ENCODE measurements at regions not wholly inside any gene's neighbourhood (a gene's known extent, or its start where the extent isn't known, plus 50 kb on each side); places are given as distances from the start of the nearest gene placed in this dataset.

- TF ChIP-seq, protein P1, sequence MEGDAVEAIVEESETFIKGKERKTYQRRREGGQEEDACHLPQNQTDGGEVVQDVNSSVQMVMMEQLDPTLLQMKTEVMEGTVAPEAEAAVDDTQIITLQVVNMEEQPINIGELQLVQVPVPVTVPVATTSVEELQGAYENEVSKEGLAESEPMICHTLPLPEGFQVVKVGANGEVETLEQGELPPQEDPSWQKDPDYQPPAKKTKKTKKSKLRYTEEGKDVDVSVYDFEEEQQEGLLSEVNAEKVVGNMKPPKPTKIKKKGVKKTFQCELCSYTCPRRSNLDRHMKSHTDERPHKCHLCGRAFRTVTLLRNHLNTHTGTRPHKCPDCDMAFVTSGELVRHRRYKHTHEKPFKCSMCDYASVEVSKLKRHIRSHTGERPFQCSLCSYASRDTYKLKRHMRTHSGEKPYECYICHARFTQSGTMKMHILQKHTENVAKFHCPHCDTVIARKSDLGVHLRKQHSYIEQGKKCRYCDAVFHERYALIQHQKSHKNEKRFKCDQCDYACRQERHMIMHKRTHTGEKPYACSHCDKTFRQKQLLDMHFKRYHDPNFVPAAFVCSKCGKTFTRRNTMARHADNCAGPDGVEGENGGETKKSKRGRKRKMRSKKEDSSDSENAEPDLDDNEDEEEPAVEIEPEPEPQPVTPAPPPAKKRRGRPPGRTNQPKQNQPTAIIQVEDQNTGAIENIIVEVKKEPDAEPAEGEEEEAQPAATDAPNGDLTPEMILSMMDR (IDR thresholded peaks at IDR 0.05), result no peak
- TF ChIP-seq POLR2AphosphoS5 (IDR thresholded peaks at IDR 0.05; ENCODE audit: low read depth, low read length) (no peak), SIN3A (IDR thresholded peaks at IDR 0.05; ENCODE audit: borderline replicate concordance, insufficient read depth, low read depth, low read length) (no peak), TCF7L2 (IDR thresholded peaks at IDR 0.05; ENCODE audit: low read depth, low read length) (no peak)
- TF ChIP-seq, protein P2, sequence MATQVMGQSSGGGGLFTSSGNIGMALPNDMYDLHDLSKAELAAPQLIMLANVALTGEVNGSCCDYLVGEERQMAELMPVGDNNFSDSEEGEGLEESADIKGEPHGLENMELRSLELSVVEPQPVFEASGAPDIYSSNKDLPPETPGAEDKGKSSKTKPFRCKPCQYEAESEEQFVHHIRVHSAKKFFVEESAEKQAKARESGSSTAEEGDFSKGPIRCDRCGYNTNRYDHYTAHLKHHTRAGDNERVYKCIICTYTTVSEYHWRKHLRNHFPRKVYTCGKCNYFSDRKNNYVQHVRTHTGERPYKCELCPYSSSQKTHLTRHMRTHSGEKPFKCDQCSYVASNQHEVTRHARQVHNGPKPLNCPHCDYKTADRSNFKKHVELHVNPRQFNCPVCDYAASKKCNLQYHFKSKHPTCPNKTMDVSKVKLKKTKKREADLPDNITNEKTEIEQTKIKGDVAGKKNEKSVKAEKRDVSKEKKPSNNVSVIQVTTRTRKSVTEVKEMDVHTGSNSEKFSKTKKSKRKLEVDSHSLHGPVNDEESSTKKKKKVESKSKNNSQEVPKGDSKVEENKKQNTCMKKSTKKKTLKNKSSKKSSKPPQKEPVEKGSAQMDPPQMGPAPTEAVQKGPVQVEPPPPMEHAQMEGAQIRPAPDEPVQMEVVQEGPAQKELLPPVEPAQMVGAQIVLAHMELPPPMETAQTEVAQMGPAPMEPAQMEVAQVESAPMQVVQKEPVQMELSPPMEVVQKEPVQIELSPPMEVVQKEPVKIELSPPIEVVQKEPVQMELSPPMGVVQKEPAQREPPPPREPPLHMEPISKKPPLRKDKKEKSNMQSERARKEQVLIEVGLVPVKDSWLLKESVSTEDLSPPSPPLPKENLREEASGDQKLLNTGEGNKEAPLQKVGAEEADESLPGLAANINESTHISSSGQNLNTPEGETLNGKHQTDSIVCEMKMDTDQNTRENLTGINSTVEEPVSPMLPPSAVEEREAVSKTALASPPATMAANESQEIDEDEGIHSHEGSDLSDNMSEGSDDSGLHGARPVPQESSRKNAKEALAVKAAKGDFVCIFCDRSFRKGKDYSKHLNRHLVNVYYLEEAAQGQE (IDR thresholded peaks at IDR 0.05; ENCODE audit: insufficient read depth in 1 of 2, low read depth in 2 of 2, low read length in 1 of 2), result no peak
These were observed 539.9 kb upstream of the BTBD3 start for GRCh38 chr20:11377761-11378160.

All from Panc1 (cell line).